ENCODE measurements at regions not wholly inside any gene's neighbourhood (a gene's known extent, or its start where the extent isn't known, plus 50 kb on each side); places are given as distances from the start of the nearest gene placed in this dataset.

DNA sequence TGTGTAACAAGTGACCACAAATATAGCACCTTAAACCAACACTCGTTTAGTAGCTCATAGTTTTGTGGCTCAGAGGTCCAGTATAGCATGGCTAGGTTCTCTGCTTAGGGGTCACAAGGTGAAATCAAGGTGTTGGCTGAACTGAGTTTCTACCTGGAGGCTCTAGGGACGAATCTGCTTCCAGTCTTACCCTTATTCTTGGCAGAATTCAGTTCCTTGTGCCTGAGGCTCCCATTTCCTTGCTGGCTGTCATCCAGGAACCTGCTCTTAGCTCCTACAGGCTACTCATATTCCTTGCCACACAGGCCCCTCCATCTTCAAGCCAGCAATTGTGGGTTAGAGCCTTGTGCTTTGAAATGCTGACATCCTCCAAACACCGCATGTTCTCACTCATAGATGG is 212.3 kb upstream of the CDH13 start:
- H3K4me3 ChIP-seq (replicated peaks in 1 of 3; ENCODE audit: insufficient read depth in 1 of 3, low read depth in 1 of 3, low read length in 3 of 3): no peak overlapping the region
- H3K36me3 ChIP-seq (ENCODE audit: control insufficient read depth in 2 of 2, extremely low read depth in 1 of 2, insufficient read depth in 2 of 2, low read length in 2 of 2): no peaks in the 10 kb centered on the region
- H3K27me3 ChIP-seq (ENCODE audit: control insufficient read depth in 2 of 2, insufficient read depth in 2 of 2, low read length in 2 of 2): no peaks in the 10 kb centered on the region
- H3K79me2 ChIP-seq (ENCODE audit: control insufficient read depth, insufficient read depth, low read length): no peaks in the 10 kb centered on the region
- no peaks in the 10 kb centered on the region for H4K20me1 ChIP-seq (replicated peaks; ENCODE audit: control insufficient read depth, extremely low read depth, insufficient read depth, low read length)
- no peak overlapping the region for H3K27ac ChIP-seq (ENCODE audit: insufficient read depth, low read depth, low read length)
- dilution Hi-C loops (cut with MboI; ENCODE audit: extremely low pct_ligation_motif_present, low sequenced_read_pairs) (no loop called here), intact Hi-C loops (cut with micrococcal nuclease) (no loop called here)
- TF ChIP-seq POLR2AphosphoS5 (IDR thresholded peaks at IDR 0.05; ENCODE audit: insufficient read depth, low read depth, low read length): no peak
- no peak for TF ChIP-seq EZH2 (IDR thresholded peaks at IDR 0.05; ENCODE audit: borderline replicate concordance, low read depth, low read length, severe bottlenecking)
- no peak for TF ChIP-seq FOS (IDR thresholded peaks at IDR 0.05; ENCODE audit: borderline replicate concordance, insufficient read depth, low read length)
- TF ChIP-seq, protein P1, sequence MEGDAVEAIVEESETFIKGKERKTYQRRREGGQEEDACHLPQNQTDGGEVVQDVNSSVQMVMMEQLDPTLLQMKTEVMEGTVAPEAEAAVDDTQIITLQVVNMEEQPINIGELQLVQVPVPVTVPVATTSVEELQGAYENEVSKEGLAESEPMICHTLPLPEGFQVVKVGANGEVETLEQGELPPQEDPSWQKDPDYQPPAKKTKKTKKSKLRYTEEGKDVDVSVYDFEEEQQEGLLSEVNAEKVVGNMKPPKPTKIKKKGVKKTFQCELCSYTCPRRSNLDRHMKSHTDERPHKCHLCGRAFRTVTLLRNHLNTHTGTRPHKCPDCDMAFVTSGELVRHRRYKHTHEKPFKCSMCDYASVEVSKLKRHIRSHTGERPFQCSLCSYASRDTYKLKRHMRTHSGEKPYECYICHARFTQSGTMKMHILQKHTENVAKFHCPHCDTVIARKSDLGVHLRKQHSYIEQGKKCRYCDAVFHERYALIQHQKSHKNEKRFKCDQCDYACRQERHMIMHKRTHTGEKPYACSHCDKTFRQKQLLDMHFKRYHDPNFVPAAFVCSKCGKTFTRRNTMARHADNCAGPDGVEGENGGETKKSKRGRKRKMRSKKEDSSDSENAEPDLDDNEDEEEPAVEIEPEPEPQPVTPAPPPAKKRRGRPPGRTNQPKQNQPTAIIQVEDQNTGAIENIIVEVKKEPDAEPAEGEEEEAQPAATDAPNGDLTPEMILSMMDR (IDR thresholded peaks at IDR 0.05; ENCODE audit: extremely low read depth in 1 of 2, insufficient read depth in 1 of 2, low read depth in 1 of 2, low read length in 2 of 2): no peak
- TF ChIP-seq, protein P2, sequence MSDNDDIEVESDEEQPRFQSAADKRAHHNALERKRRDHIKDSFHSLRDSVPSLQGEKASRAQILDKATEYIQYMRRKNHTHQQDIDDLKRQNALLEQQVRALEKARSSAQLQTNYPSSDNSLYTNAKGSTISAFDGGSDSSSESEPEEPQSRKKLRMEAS (IDR thresholded peaks at IDR 0.05; ENCODE audit: insufficient read depth, insufficient read length): no peak
- DNase-seq (ENCODE audit: low read depth, low spot score) (no peak), FAIRE-seq (no peak)
- H3K9me3 ChIP-seq (replicated peaks; ENCODE audit: control insufficient read depth, insufficient read depth, low read length): no peaks in the 10 kb centered on the region
- CTCF ChIA-PET: interaction anchor here (1.1 to 1.9 kb wide), 3 partner anchors 11 to 42 kb away, joined by 3 to 7 read pairs (median 4); no protein-coding TSS in a partner anchor
- POLR2A ChIA-PET: no interaction called here
- no peak overlapping the region for H2AFZ ChIP-seq (ENCODE audit: low read depth, low read length)
- BruUV-seq (replicated peaks): no TSS peak
- no peaks in the 10 kb centered on the region for H3K9me1 ChIP-seq (replicated peaks; ENCODE audit: control insufficient read depth, extremely low read depth, insufficient read depth, low read length)
- no peak overlapping the region for H3K9ac ChIP-seq (replicated peaks; ENCODE audit: extremely low read depth, insufficient read depth, low read length)
- H3K4me1 ChIP-seq (ENCODE audit: control insufficient read depth, extremely low read depth, insufficient read depth, low read length): no peaks in the 10 kb centered on the region
- no peak overlapping the region for H3K4me2 ChIP-seq (ENCODE audit: insufficient read depth, low read length)

DNA sequence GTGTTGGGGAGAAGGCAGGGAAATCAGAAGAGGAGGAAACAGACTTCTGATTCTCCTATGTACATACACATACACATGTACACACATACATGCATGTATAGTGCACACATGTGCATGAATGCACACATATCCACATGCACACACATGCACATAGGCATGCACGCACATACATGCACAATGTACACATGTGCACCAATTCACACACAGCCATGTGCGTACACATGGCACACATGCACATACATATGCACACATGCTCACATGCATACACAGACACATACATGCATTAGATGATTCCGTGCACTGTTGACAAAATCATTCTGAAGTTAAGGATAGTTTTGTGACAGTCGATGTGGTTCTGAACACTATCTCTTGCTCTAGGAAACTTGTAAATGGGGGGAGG is 214.0 kb upstream of the CDH13 start:
- no peak for FAIRE-seq
- no TSS peak for BruUV-seq (replicated peaks)

More for the DNA sequence above, 214.0 kb upstream of the CDH13 start:
- no peaks in the 10 kb centered on the region for H3K79me2 ChIP-seq (ENCODE audit: control insufficient read depth, insufficient read depth, low read length)
- CTCF ChIA-PET: no interaction called here
- no peak for DNase-seq (ENCODE audit: low read depth, low spot score)
- H3K27me3 ChIP-seq (ENCODE audit: control insufficient read depth in 2 of 2, insufficient read depth in 2 of 2, low read length in 2 of 2): no peaks in the 10 kb centered on the region
- no peaks in the 10 kb centered on the region for H4K20me1 ChIP-seq (replicated peaks; ENCODE audit: control insufficient read depth, extremely low read depth, insufficient read depth, low read length)
- no peak overlapping the region for H2AFZ ChIP-seq (ENCODE audit: low read depth, low read length)
- no peaks in the 10 kb centered on the region for H3K36me3 ChIP-seq (ENCODE audit: control insufficient read depth in 2 of 2, extremely low read depth in 1 of 2, insufficient read depth in 2 of 2, low read length in 2 of 2)
- no peak overlapping the region for H3K4me3 ChIP-seq (replicated peaks in 1 of 3; ENCODE audit: insufficient read depth in 1 of 3, low read depth in 1 of 3, low read length in 3 of 3)
- no peaks in the 10 kb centered on the region for H3K9me1 ChIP-seq (replicated peaks; ENCODE audit: control insufficient read depth, extremely low read depth, insufficient read depth, low read length)
- POLR2A ChIA-PET: no interaction called here
- no peaks in the 10 kb centered on the region for H3K9me3 ChIP-seq (replicated peaks; ENCODE audit: control insufficient read depth, insufficient read depth, low read length)
- no peaks in the 10 kb centered on the region for H3K4me1 ChIP-seq (ENCODE audit: control insufficient read depth, extremely low read depth, insufficient read depth, low read length)
- no peak for TF ChIP-seq POLR2A (IDR thresholded peaks at IDR 0.05; ENCODE audit: low read depth, low read length)
- TF ChIP-seq, protein P2 (IDR thresholded peaks at IDR 0.05; ENCODE audit: insufficient read depth, insufficient read length): peak; percentile 44
- dilution Hi-C loops (cut with MboI; ENCODE audit: extremely low pct_ligation_motif_present, low sequenced_read_pairs) (no loop called here), intact Hi-C loops (cut with micrococcal nuclease) (no loop called here)
- no peak overlapping the region for H3K27ac ChIP-seq (ENCODE audit: insufficient read depth, low read depth, low read length)
- H3K9ac ChIP-seq (replicated peaks; ENCODE audit: extremely low read depth, insufficient read depth, low read length): no peak overlapping the region
- no peak overlapping the region for H3K4me2 ChIP-seq (ENCODE audit: insufficient read depth, low read length)

All from endothelial cell of umbilical vein (primary cell).